GM23338 (cell line): ENCODE measurements at regions not wholly inside any gene's neighbourhood (a gene's known extent, or its start where the extent isn't known, plus 50 kb on each side); places are given as distances from the start of the nearest gene placed in this dataset.

Source experiments
- ATAC-seq: fragments of 200-7000 bp; cut with Tn5 transposase; 3 replicates; pipeline ENCODE4 v1.9.1; 2020
- DNase-seq: peaks from one replicate; pipeline ENCODE4 v3.0.0-alpha.2; 2015; ENCODE audit warnings: low spot score
- H2AFZ ChIP-seq: fragments of 200-600 bp; sonication (generic); 2 replicates; pipeline ENCODE4 v1.8.0; 2016; ENCODE audit warnings: antibody characterized with exemption, mild to moderate bottlenecking, moderate library complexity
- H3F3A ChIP-seq: fragments of 200-600 bp; sonication (generic); replicated peaks from 2 replicates; pipeline ENCODE4 v1.8.0; 2017; ENCODE audit warnings: antibody characterized with exemption, mixed run types, low read depth
- H3K27ac ChIP-seq: fragments of 200-600 bp; sonication (generic); 2 replicates; pipeline ENCODE4 v1.6.1; 2016; ENCODE audit warnings: low read depth
- H3K27me3 ChIP-seq: fragments of 200-600 bp; sonication (generic); 2 replicates; pipeline ENCODE4 v1.8.0; 2016; ENCODE audit warnings: mild to moderate bottlenecking, mixed run types, moderate library complexity; ENCODE audit not compliant: insufficient read depth
- H3K36me3 ChIP-seq: fragments of 200-600 bp; sonication (generic); 2 replicates; pipeline ENCODE4 v1.8.0; 2016; ENCODE audit warnings: mild to moderate bottlenecking; ENCODE audit not compliant: insufficient read depth
- H3K4me1 ChIP-seq: fragments of 200-600 bp; sonication (generic); 2 replicates; pipeline ENCODE4 v1.8.0; 2016; ENCODE audit warnings: mild to moderate bottlenecking, moderate library complexity; ENCODE audit not compliant: insufficient read depth
- H3K4me2 ChIP-seq: fragments of 200-600 bp; sonication (generic); 2 replicates; pipeline ENCODE4 v1.7.1; 2017; ENCODE audit warnings: mixed run types
- H3K4me3 ChIP-seq: fragments of 200-600 bp; sonication (generic); 2 replicates; pipeline ENCODE4 v1.6.1; 2016; ENCODE audit warnings: mixed run types
- H3K79me2 ChIP-seq: fragments of 200-600 bp; sonication (generic); replicated peaks from 2 replicates; pipeline ENCODE4 v1.8.0; 2017; ENCODE audit warnings: mild to moderate bottlenecking; ENCODE audit not compliant: insufficient read depth
- H3K9me2 ChIP-seq: fragments of 200-600 bp; sonication (generic); 2 replicates; pipeline ENCODE4 v1.8.0; 2017; ENCODE audit not compliant: insufficient read depth
- H4K20me1 ChIP-seq: fragments of 200-600 bp; sonication (generic); replicated peaks from 2 replicates; pipeline ENCODE4 v1.8.0; 2017; ENCODE audit warnings: mild to moderate bottlenecking; ENCODE audit not compliant: insufficient read depth
- H3K27ac Mint-ChIP-seq: 2 replicates; pipeline ENCODE4 v1.8.0; 2020; ENCODE audit warnings: inconsistent platforms, mild to moderate bottlenecking, moderate library complexity, mixed read lengths
- H3K27me3 Mint-ChIP-seq: 3 replicates; pipeline ENCODE4 v1.8.0; 2022; ENCODE audit warnings: low read depth, mild to moderate bottlenecking, moderate library complexity, mixed read lengths, inconsistent platforms; ENCODE audit not compliant: insufficient read depth, poor library complexity
- H3K36me3 Mint-ChIP-seq: 3 replicates; pipeline ENCODE4 v1.8.0; 2021; ENCODE audit warnings: low read depth, mild to moderate bottlenecking, inconsistent platforms, moderate library complexity, mixed read lengths
- H3K4me1 Mint-ChIP-seq: 3 replicates; pipeline ENCODE4 v1.8.0; 2020; ENCODE audit warnings: mild to moderate bottlenecking, inconsistent platforms, mixed read lengths
- H3K4me3 Mint-ChIP-seq: 3 replicates; pipeline ENCODE4 v1.8.0; 2021; ENCODE audit warnings: moderate library complexity, mild to moderate bottlenecking, inconsistent platforms, mixed read lengths
- H3K9me3 Mint-ChIP-seq: 3 replicates; pipeline ENCODE4 v1.8.0; 2020; ENCODE audit warnings: moderate library complexity, mild to moderate bottlenecking, inconsistent platforms, mixed read lengths
- CREB1 ChIP-seq: fragments of 250-450 bp; sonication (Bioruptor Pico); IDR thresholded peaks from 2 replicates; pipeline ENCODE4 v1.5.0; 2020; ENCODE audit warnings: low read depth, mild to moderate bottlenecking, moderate library complexity
- CTCF ChIP-seq, 2 experiments: fragments of 200-600 bp in 1 of 2; sonication (generic) in 1 of 2; conservative IDR thresholded peaks; 2 replicates each; pipeline versions ENCODE4 v1.5.1 to v1.6.1; 2016 to 2017; ENCODE audit warnings: antibody characterized with exemption in 2 of 2, low read depth in 2 of 2, mild to moderate bottlenecking in 2 of 2, moderate library complexity in 1 of 2
- ETS1 ChIP-seq: IDR thresholded peaks from 2 replicates; pipeline ENCODE4 v1.6.1; 2016; ENCODE audit warnings: antibody characterized with exemption
- EZH2 ChIP-seq: fragments of 200-600 bp; sonication (generic); IDR thresholded peaks from one replicate; pipeline ENCODE4 v1.8.0; 2017; ENCODE audit warnings: antibody characterized with exemption, mild to moderate bottlenecking, low read depth; ENCODE audit not compliant: unreplicated experiment
- EZH2phosphoT487 ChIP-seq: fragments of 200-600 bp; sonication (generic); IDR thresholded peaks from one replicate; pipeline ENCODE4 v1.8.1; 2018; ENCODE audit warnings: antibody characterized with exemption; ENCODE audit not compliant: unreplicated experiment
- JUNB ChIP-seq: IDR thresholded peaks from one replicate; pipeline ENCODE4 v1.6.1; 2016; ENCODE audit warnings: antibody characterized with exemption; ENCODE audit not compliant: unreplicated experiment
- NANOG ChIP-seq: IDR thresholded peaks from 2 replicates; pipeline ENCODE4 v1.6.1; 2016; ENCODE audit warnings: antibody characterized with exemption, borderline replicate concordance
- REST ChIP-seq: IDR thresholded peaks from one replicate; pipeline ENCODE4 v1.6.1; 2018; ENCODE audit warnings: antibody characterized with exemption; ENCODE audit not compliant: unreplicated experiment
- STAT1 ChIP-seq: IDR thresholded peaks from one replicate; pipeline ENCODE4 v1.6.1; 2016; ENCODE audit warnings: antibody characterized with exemption; ENCODE audit not compliant: unreplicated experiment
- ZNF114 ChIP-seq: fragments of 250-450 bp; sonication (Bioruptor Pico); IDR thresholded peaks from 2 replicates; pipeline ENCODE4 v1.5.0; 2020; ENCODE audit warnings: mild to moderate bottlenecking, moderate library complexity
- ZNF331 ChIP-seq: fragments of 250-450 bp; sonication (Bioruptor Pico); IDR thresholded peaks from 2 replicates; pipeline ENCODE4 v1.5.0; 2020; ENCODE audit warnings: low read depth, mild to moderate bottlenecking, moderate library complexity
- ZNF462 ChIP-seq: fragments of 250-450 bp; sonication (Bioruptor Pico); IDR thresholded peaks from 2 replicates; pipeline ENCODE4 v1.5.0; 2020; ENCODE audit warnings: mild to moderate bottlenecking, moderate library complexity

- Histone ChIP-seq H3K4me1 (peaks cover 10% of the 10 kb centered on the region), H4K20me1 (no peaks in the 10 kb centered on the region), H3K9me2 (peaks cover 12% of the 10 kb centered on the region; the same call in 1 of the 2 replicates), H3K27ac (no peak overlapping the region), H3K79me2 (no peaks in the 10 kb centered on the region), H3K27me3 (no peaks in the 10 kb centered on the region), H3K36me3 (no peaks in the 10 kb centered on the region; the same call in 1 of the 2 replicates), H2AFZ (peak overlapping the region; percentile 76; the same call in 1 of the 2 replicates), H3F3A (no peaks in the 10 kb centered on the region), H3K4me2 (no peak overlapping the region), H3K4me3 (no peak overlapping the region)
- Mint-ChIP-seq H3K9me3 (peaks cover 69% of the 10 kb centered on the region), H3K27ac (no peak overlapping the region), H3K27me3 (no peaks in the 10 kb centered on the region), H3K4me3 (no peak overlapping the region), H3K4me1 (peaks cover 10% of the 10 kb centered on the region; the same call in 1 of the 3 replicates), H3K36me3 (peaks cover 15% of the 10 kb centered on the region; the same call in 2 of the 3 replicates)
- TF ChIP-seq EZH2 (no peak), ZNF462 (CRISPR knock-in tag) (no peak), ETS1 (no peak), NANOG (no peak), CTCF (conservative IDR thresholded peaks at IDR 0.05; ENCODE audit: low read depth in 2 of 2) (no peak), CREB1 (CRISPR knock-in tag) (no peak), JUNB (no peak), ZNF114 (CRISPR knock-in tag) (no peak), ZNF331 (CRISPR knock-in tag) (no peak), EZH2phosphoT487 (no peak), STAT1 (no peak), REST (no peak)
- ATAC-seq: no peak
- no peak for DNase-seq
These were observed 460.9 kb upstream of the LRRC4C start for GRCh38 chr11:41920374-41920773.
